Liver (tissue), 8 donors: ENCODE measurements at regions not wholly inside any gene's neighbourhood (a gene's known extent, or its start where the extent isn't known, plus 50 kb on each side); places are given as distances from the start of the nearest gene placed in this dataset.

Experiments used
- DNase-seq: peaks from one replicate; pipeline ENCODE4 v3.0.0-alpha.2; 2017; ENCODE audit warnings: low spot score
- H3K27ac ChIP-seq, 2 donors: one replicate each; pipeline ENCODE4 v1.7.0; 2013; ENCODE audit warnings: inconsistent platforms in 2 of 2, low read length in 2 of 2, control low read depth in 1 of 2, low read depth in 1 of 2, mild to moderate bottlenecking in 1 of 2
- H3K27me3 ChIP-seq, 4 donors: one replicate each; pipeline versions ENCODE4 v1.6.1 to v1.7.0; 2013; ENCODE audit warnings: low read length in 3 of 4, inconsistent platforms in 1 of 4, mild to moderate bottlenecking in 1 of 4, moderate library complexity in 1 of 4; ENCODE audit not compliant: control insufficient read depth in 4 of 4, insufficient read depth in 4 of 4
- H3K36me3 ChIP-seq, 4 donors: one replicate each; pipeline versions ENCODE4 v1.6.1 to v1.7.0; 2013; ENCODE audit warnings: low read length in 3 of 4, mild to moderate bottlenecking in 3 of 4, low read depth in 1 of 4, moderate library complexity in 1 of 4; ENCODE audit not compliant: control insufficient read depth in 4 of 4, insufficient read depth in 3 of 4
- H3K4me1 ChIP-seq, 4 donors: one replicate each; pipeline versions ENCODE4 v1.6.1 to v1.7.0; 2013; ENCODE audit warnings: low read length in 3 of 4, mild to moderate bottlenecking in 3 of 4, moderate library complexity in 1 of 4; ENCODE audit not compliant: control insufficient read depth in 4 of 4, insufficient read depth in 4 of 4
- H3K4me3 ChIP-seq, 3 donors: one replicate each; pipeline versions ENCODE4 v1.6.1 to v1.7.0; 2013; ENCODE audit warnings: low read length in 3 of 3, control low read depth in 1 of 3, low read depth in 1 of 3, mild to moderate bottlenecking in 1 of 3
- H3K9ac ChIP-seq, 2 donors: one replicate each; pipeline ENCODE4 v1.7.0; 2013; ENCODE audit warnings: low read length in 2 of 2, mild to moderate bottlenecking in 2 of 2, moderate library complexity in 2 of 2, control low read depth in 1 of 2, low read depth in 1 of 2
- H3K9me3 ChIP-seq, 4 donors: one replicate each; pipeline versions ENCODE4 v1.6.1 to v1.7.0; 2013; ENCODE audit warnings: low read length in 3 of 4; ENCODE audit not compliant: control insufficient read depth in 4 of 4
- ATF3 ChIP-seq: IDR thresholded peaks from 2 replicates; pipeline ENCODE4 v1.6.1; 2016; ENCODE audit warnings: antibody characterized with exemption
- CTCF ChIP-seq: fragments of 150-350 bp; IDR thresholded peaks from 2 replicates; pipeline ENCODE4 v1.5.1; 2017; ENCODE audit warnings: improper control_type of control experiment, low read depth, low read length; ENCODE audit not compliant: missing input control
- EGR1 ChIP-seq, 2 donors: IDR thresholded peaks; 2 replicates each; pipeline ENCODE4 v1.6.1; 2016 to 2018; ENCODE audit warnings: antibody characterized with exemption in 2 of 2, low read depth in 2 of 2
- FOXA1 ChIP-seq: IDR thresholded peaks from 2 replicates; pipeline ENCODE4 v1.6.1; 2016; ENCODE audit warnings: antibody characterized with exemption
- FOXA2 ChIP-seq: IDR thresholded peaks from 2 replicates; pipeline ENCODE4 v1.6.1; 2016; ENCODE audit warnings: antibody characterized with exemption
- HNF4A ChIP-seq, 2 donors: conservative IDR thresholded peaks; 2 replicates each; pipeline ENCODE4 v1.6.1; 2016; ENCODE audit warnings: antibody characterized with exemption in 2 of 2, mild to moderate bottlenecking in 2 of 2
- HNF4G ChIP-seq: IDR thresholded peaks from 2 replicates; pipeline ENCODE4 v1.6.1; 2016; ENCODE audit warnings: antibody characterized with exemption
- JUND ChIP-seq, 2 donors: IDR thresholded peaks; 2 replicates each; pipeline ENCODE4 v1.6.1; 2016; ENCODE audit warnings: antibody characterized with exemption in 2 of 2
- MAX ChIP-seq: IDR thresholded peaks from 2 replicates; pipeline ENCODE4 v1.6.1; 2016; ENCODE audit warnings: antibody characterized with exemption
- NR2F2 ChIP-seq: IDR thresholded peaks from 2 replicates; pipeline ENCODE4 v1.6.1; 2016; ENCODE audit warnings: antibody characterized with exemption
- RAD21 ChIP-seq, 2 donors: IDR thresholded peaks; 2 replicates each; pipeline ENCODE4 v1.6.1; 2016; ENCODE audit warnings: antibody characterized with exemption in 2 of 2, mild to moderate bottlenecking in 2 of 2
- REST ChIP-seq: IDR thresholded peaks from 2 replicates; pipeline ENCODE4 v1.6.1; 2016; ENCODE audit warnings: antibody characterized with exemption, mild to moderate bottlenecking
- RXRA ChIP-seq, 2 donors: IDR thresholded peaks; 2 replicates each; pipeline ENCODE4 v1.6.1; 2017 to 2018; ENCODE audit warnings: antibody characterized with exemption in 2 of 2, mild to moderate bottlenecking in 1 of 2
- SP1 ChIP-seq: IDR thresholded peaks from 2 replicates; pipeline ENCODE4 v1.6.1; 2018; ENCODE audit warnings: antibody characterized with exemption, mild to moderate bottlenecking
- TAF1 ChIP-seq: conservative IDR thresholded peaks from 2 replicates; pipeline ENCODE4 v1.6.1; 2016; ENCODE audit warnings: antibody characterized with exemption, mild to moderate bottlenecking
- WGBS: extraction: QIAGEN DNeasy Blood & Tissue Kit; methylation state at CpG from one replicate; pipeline ENCODE4 v1.1.7; 2013; 5-methylcytosine and 5-hydroxymethylcytosine counted together
- donor health status: healthy.
- donor health status: healthy.
- donor health status: healthy.
- donor health status: healthy.
- donor health status: healthy.

- no peak for TF ChIP-seq ATF3
- TF ChIP-seq EGR1 (IDR thresholded peaks at IDR 0.05; ENCODE audit: low read depth in 2 of 2), result no peak
- no peak for TF ChIP-seq TAF1
- no peak for TF ChIP-seq RAD21 (IDR thresholded peaks at IDR 0.05)
- TF ChIP-seq HNF4G, result no peak
- TF ChIP-seq RXRA (IDR thresholded peaks at IDR 0.05), result no peak
Observed at GRCh38 chr22:49691256-49691655, 136.4 kb downstream of the BRD1 start (continued).

GRCh38 chr22:49690454-49690853, 137.2 kb downstream of the BRD1 start:
- 82% methylated on average over 16 of the region's 16 CpGs for WGBS

GRCh38 chr22:49689858-49690257, 137.8 kb downstream of the BRD1 start:
- H3K27ac ChIP-seq, result no peak overlapping the region
- H3K4me3 ChIP-seq, result no peak overlapping the region
- TF ChIP-seq HNF4G, result no peak
- TF ChIP-seq SP1, result no peak
- TF ChIP-seq JUND (IDR thresholded peaks at IDR 0.05), result no peak
- no peak for TF ChIP-seq TAF1
- no peak for TF ChIP-seq RXRA (IDR thresholded peaks at IDR 0.05)
- TF ChIP-seq MAX, result no peak
- DNase-seq, result no peak
- peaks cover 0 to 6% (median 1%) of the 10 kb centered on the region in 4 donors for H3K9me3 ChIP-seq
- H3K9ac ChIP-seq, result no peak overlapping the region
- H3K36me3 ChIP-seq, result no peaks in the 10 kb centered on the region
- H3K27me3 ChIP-seq, result peaks cover 0 to 8% (median 0%) of the 10 kb centered on the region in 4 donors
- WGBS, result 73% methylated on average over 11 of the region's 11 CpGs
- no peaks in the 10 kb centered on the region for H3K4me1 ChIP-seq

More at GRCh38 chr22:49690454-49690853, 137.2 kb downstream of the BRD1 start:
- no peak overlapping the region for H3K9ac ChIP-seq
- H3K36me3 ChIP-seq, result no peaks in the 10 kb centered on the region
- no peak overlapping the region for H3K27ac ChIP-seq
- H3K4me3 ChIP-seq, result no peak overlapping the region
- H3K9me3 ChIP-seq, result peaks cover 0 to 6% (median 1%) of the 10 kb centered on the region in 4 donors
- DNase-seq, result no peak
- TF ChIP-seq HNF4G, result no peak
- no peak for TF ChIP-seq FOXA1
- TF ChIP-seq NR2F2, result no peak
- no peak for TF ChIP-seq RAD21 (IDR thresholded peaks at IDR 0.05)
- TF ChIP-seq JUND (IDR thresholded peaks at IDR 0.05), result no peak
- no peak for TF ChIP-seq CTCF
- no peak for TF ChIP-seq EGR1 (IDR thresholded peaks at IDR 0.05; ENCODE audit: low read depth in 2 of 2)
- TF ChIP-seq TAF1, result no peak
- no peak for TF ChIP-seq HNF4A (conservative IDR thresholded peaks at IDR 0.05)
- H3K4me1 ChIP-seq, result no peaks in the 10 kb centered on the region
- H3K27me3 ChIP-seq, result peaks cover 0 to 8% (median 0%) of the 10 kb centered on the region in 4 donors

GRCh38 chr22:49689255-49689770, 138.4 kb downstream of the BRD1 start:
- Histone ChIP-seq H3K27ac (no peak overlapping the region), H3K9ac (no peak overlapping the region), H3K27me3 (peaks cover 0 to 8% (median 0%) of the 10 kb centered on the region in 4 donors), H3K4me3 (no peak overlapping the region), H3K9me3 (peaks cover 0 to 6% (median 1%) of the 10 kb centered on the region in 4 donors), H3K4me1 (no peaks in the 10 kb centered on the region), H3K36me3 (no peaks in the 10 kb centered on the region)
- DNase-seq, result no peak
- no peak for TF ChIP-seq CTCF
- no peak for TF ChIP-seq NR2F2
- TF ChIP-seq JUND (IDR thresholded peaks at IDR 0.05), result no peak
- TF ChIP-seq RAD21 (IDR thresholded peaks at IDR 0.05), result no peak
- TF ChIP-seq SP1, result no peak
- no peak for TF ChIP-seq TAF1
- no peak for TF ChIP-seq REST
- no peak for TF ChIP-seq ATF3
- no peak for TF ChIP-seq FOXA2
- WGBS, result 76% methylated on average over 5 of the region's 5 CpGs
